GM18508 (cell line): ENCODE measurements at regions not wholly inside any gene's neighbourhood (a gene's known extent, or its start where the extent isn't known, plus 50 kb on each side); places are given as distances from the start of the nearest gene placed in this dataset.
A peak's percentile ranks its signal among the peaks of the same experiment; 100 is the strongest.

Experiments used
- ATAC-seq: cut with Tn5 transposase; IDR thresholded peaks from one replicate; pipeline ENCODE4 v1.9.1; 2021; ENCODE audit warnings: moderate number of reproducible peaks; ENCODE audit not compliant: insufficient read depth, unreplicated experiment

DNA sequence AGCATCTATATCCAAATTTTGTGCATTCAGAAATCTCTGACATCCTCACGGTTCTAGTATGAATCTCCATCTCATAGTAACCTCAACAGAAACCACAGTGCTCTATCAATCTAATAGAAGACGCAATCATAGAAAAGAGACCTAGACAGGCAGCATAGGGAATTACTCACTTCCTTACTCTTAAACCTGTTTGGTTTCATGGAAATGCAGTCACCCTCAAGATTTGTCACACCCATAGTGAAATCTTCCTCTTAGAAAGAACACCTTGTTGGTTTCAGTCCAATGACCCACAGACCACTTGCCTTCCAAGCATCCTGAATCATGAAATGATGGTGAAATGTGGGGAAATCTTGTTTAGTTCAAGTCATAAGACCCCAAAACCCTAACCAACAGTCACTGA lies 166.1 kb upstream of the PRDM1 start:
- no peak for ATAC-seq

DNA sequence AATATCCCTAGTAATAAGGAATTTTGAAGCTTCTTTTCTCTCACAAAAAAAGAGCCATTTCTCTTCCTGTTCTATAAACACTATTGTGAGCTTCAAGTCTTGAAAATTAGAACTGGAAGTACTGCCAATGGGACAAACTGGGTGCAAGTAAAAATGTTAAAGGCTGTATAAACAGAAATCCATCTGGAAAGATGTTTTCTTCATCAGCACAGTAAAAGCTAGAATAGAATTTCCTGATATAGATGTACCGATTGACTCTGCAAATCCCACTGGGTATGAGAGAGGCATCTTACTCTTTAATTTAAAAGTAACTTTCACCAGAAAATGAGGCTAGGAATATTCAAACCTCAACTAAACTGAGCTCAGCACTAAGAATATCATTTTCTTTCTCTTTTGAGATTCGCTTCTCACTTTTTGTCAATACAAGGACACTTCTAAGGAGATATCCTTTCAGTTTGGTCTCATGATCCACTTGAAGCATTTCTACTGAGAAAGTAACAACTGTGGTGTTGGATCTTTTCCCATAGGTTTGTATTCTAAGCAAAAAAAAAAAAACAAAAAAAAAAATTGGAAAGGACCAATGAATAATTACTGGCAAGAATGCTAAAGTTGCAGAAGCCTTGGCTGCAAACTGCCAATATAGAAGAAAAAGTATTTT lies 169.0 kb upstream of the PRDM1 start:
- no peak for ATAC-seq

DNA sequence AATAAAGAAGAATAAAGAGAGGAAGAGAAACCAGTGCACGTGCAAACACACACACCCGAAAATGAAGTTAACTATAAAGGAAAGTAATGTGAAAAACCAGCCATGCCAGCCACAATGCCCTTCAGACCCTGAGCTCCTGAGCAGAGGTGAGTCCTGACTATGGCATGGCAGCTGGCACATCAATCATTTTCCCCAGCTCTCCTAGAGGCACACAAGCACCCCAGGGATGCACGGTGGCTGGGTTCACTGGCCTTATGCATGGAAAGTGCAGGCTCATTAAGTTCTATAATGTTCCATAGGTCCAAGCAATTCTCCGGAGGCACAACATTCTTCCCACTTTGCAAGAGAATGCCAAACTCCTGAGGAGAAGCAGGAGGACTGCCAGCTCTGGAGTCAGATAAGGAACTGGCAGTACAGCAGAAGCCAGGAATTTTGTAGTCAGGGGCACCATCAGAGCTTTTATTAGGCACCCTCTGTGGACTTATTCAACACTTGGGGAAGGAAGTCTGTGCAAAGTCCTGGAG lies 175.0 kb upstream of the PRDM1 start:
- no peak for ATAC-seq

DNA sequence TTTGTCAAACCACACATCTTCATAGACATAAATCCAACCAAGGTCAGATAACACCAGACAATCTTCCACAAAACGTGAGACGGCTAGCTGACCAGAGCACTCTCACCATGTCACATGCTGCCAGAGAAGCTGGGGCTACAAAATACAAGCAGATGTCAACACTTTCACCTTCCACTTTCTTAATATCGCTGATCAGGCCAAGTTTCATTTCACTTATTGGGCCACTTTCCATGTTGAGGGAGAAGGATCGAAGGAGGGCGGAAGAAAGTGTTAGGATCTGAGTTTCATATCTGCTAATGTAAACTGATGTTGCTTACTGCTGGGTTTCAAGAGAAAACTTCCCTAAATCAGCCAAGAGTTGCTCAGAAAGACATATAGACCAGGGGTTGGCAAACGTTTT lies 177.0 kb upstream of the PRDM1 start:
- no peak for ATAC-seq

DNA sequence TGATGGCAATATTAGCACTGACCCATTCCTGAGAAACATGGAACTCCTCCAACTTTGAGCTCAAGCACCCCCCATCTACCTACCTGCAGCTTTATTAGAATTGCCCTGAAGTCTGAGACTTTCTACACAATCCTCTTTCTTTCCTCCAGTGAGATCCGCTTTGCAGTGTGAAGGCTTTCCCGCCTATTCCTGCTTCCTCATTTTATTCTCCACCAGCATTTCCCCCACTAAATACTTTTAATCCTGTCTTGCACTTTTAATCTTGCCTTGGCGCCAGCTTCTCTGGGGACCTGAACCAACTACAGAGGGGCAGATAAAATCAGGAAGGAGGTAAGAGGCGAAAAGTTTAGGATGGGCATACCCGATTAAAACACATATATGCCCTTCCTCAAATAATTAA lies 178.1 kb upstream of the PRDM1 start:
- no peak for ATAC-seq

DNA sequence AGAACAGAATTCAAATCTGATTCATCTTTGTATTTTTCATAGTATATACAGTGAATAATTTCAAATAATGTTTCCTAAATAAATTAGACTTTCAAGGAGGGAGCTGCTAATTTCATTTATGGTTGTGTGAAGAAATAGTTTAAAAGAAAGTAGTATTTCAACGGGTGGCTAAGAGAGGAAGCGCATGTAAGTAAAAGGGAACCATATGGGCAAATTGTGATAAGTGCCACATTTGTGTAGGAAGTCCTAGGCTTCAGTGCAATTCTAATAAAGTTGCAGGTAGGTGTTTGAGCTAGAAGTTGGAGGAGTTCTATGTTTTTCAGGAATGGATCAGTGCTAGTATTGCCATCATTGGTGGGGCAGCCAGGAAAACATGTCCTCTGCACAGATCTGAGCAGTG lies 178.8 kb upstream of the PRDM1 start:
- no peak for ATAC-seq

DNA sequence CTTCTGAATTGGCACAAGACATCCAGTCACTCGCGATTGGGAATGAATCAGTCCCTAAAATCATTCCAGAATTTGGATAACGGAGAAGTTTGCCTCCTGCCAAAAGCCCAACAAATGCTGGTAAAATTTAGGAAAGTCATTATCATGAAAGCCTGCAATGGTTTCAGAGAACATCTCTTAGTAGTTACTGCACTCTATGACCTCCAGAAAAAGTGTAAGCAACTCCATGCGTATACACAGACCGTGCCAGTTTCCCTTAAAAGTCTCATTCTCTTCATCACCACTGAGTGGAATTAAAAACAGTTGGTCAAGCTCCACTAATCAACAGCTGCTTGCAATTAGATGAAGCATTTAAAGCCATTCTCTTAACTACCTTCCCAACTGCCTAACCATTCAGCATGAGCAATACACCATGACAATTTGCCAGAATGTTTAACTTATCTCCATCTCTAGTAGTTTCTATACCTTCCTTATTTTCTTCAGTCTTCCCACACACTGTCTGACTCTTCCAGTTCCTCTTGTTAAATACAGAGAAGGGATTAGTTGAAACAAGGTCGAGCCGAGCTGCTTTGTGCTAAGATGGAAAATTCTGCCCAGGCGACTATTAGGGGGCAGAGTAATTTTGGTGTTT lies 183.6 kb upstream of the PRDM1 start:
- ATAC-seq, result no peak

DNA sequence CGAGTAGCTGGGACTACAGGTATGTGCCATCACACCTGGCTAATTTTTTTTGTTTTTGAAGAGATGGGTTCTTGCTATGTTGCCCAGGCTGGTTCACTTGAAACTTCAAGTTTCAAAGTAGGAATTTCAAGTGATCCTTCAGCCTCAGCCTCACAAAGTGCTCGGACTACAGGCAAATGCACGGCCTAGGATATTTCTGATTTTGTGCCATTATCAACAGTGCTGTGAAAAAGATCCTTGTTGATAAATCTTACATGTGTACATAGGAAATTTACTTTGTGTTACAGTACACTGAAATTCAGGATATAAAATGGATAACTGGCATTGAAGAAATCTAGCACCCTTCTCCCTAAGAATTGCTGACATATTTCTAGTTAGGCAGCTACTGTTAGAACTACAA lies 184.6 kb upstream of the PRDM1 start:
- no peak for ATAC-seq

DNA sequence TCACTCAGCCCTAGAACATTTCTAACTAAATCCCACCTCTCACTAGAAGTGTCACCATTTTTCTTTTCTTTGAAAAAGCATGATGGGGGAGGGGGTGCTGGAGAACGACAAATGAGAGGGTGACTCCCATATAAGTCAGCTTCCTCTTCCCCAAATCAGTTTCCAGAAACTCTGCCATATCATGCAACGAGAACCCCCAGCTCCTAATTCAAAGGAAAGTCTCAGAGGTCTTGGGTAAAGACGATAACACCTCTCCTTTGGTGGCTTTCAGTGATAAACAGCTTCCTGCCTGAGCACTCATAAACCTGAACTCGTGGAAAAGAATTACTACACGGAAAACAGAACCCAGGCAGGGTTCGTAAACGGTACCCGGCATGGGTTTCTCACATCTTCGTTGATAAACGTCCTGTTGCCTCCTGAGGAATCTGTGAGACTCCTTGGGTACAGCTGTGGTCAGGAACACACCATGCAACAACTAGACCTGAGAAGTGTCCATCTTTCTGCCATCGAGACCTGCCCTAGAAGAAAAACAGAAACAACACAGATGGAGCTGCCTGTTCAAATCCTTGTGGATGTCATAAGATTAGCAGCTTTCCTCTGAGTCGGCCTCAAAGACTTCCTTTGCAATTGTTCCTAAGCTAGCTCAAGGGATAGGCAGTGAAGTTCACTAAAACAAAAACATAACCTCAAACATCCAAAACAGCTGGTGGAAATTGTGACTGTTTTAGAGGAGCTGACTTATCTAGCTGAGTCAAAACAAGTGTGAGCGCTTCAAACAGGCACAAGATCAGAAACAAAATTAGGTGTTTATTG lies 185.8 kb upstream of the PRDM1 start:
- ATAC-seq, result no peak

DNA sequence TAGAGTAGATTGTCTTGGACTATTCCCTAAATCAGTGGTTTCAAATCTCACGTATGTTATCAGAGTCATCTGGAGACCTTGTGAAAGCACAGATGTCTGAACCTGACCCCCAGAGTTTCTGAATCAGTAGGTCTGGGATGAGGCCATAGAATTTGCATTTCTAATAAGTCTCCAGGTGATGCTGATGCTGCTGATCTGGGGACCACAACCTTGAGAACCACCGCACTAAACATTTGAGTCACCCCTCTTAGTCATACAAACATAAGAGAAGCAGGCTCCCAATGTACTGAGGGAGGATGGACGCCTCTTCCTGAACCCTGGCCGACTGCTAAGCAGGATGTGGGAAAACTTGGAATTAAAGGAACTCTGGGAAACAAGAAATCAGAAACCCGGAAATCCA lies 187.8 kb upstream of the PRDM1 start:
- ATAC-seq, result peak; percentile 66

DNA sequence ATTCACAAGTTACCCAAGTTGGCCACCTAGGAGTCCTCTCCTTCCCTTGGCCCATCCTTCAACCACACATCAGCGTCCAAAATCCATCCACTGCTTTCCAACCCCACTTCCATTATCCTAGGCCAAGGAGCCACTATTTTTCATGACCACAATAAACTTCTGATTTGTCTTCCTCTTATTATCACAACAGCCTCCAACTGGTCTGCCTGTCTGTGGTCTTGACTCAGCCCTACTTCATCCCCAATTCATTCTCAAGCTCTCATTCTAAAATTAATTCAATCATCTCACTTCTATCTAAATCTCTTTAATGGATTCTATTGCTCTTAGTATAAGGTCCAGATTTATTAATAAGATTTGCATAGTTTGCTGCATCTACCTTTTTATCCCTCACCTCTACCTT lies 189.0 kb upstream of the PRDM1 start:
- no peak for ATAC-seq

DNA sequence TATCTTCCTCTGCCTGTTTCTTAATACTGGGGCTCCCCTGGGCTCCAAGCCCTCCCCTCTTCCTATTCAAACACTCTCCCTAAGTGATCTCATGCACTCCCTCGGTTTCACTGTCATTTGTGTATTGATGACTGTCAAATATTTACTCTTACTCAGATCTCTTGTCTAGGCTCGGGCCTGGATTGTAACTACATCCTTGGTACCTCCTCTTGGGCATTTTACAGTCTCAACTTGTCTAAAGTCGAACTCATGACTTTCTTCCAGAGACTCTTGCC lies 189.4 kb upstream of the PRDM1 start:
- no peak for ATAC-seq

DNA sequence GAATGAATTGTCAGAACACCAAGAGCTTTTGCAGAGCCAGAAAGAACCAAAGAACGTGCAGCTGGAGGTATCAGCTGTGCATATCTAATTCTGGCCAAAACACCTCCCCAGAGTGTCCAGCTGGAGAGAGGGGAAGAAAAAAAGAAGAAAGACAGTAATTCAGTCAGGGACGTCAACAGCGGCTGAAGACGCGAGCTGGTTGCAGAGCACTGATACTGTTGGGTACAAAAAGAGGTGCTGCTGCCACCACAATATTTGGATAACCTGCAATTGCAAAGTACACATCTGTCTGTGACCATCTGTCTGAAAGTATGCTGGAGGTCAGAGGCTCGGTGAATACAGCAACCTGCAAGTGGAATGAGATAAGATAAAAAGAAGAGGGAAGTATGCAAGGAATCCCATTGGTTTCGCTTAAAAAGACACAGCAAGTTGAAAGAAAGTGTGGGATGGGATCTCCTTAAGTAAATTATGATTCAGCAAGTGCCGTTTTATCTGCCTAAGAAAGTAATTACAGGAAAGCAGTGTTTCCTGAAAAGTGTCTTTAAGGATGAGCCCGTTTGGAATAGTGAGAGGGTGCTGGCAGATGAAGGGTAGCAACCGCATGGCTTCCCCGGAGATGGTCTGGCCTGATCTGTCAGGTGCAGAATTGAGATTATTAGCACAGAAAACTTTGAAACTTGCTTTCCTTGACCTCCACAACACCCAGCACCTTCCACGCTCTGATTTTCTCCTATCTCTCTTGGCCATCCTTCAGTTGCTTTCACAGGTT lies 189.9 kb upstream of the PRDM1 start:
- no peak for ATAC-seq

DNA sequence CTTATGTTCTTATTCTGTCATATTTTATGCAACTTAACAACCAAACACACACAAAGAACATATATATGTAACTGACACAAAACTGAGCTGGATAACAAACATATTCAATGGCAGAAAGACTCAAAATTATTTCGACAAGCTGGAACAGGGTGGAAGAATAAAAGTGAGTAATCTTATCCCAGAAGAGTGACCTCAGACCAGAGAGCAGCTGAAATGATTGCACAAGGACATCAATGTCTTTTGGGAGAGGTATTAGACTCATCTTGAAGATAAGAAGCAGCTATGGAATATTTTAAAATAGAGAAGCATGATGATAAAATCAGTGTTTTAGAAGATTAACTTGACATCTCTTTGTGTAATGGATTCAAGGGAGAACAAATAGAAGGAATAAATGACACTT lies 191.6 kb upstream of the PRDM1 start:
- ATAC-seq, result no peak

DNA sequence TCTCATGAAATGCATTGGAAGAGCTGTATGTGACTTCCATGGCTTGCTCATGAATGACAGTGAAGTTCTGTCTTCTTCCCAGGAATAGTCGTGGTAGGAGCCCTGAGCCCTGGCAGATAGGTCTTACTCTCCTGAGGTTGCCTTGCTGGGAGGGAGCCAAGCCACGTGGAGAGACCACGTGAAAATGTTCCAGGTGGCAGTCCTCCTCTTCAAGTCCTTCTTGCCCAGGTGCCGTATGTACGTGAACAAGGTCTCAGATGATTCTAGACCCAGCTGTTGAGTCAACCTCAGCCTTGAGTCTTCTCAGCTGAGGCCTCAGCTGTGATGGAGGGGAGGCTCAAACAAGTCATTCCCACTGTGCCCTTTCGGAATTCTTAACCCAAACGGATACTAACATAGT lies 192.4 kb upstream of the PRDM1 start:
- ATAC-seq, result no peak

DNA sequence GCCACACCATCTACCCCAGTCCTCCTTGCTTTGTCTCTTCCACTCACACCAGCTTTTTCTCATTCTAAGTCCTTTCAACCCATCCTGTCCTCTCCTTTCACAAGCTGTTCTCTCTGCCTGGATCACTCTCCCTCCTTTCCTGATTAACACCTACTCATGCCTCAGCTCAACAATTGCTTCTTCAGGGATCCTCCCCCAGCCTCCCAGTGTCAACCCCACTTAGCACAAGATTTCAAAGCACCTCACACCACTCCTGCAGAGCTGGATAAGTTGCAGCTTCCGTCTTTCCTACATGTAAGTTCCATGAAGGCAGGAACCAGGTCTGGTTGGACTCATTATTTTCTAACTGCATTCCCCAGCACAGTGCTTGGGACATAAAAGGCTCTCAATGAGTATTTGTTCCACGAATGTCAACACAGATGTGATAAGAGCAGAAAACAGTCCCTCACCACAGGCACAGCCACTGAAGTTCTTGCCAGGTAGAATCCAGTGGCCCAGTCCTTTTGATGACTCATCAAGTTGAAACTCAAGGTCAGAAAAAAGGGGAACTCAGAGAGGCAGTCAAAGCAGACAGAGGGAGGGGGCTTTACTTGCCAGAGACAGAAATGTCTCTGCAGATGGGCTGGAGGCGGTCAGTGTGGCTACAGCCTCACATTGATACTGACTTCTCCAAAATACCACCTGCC lies 193.4 kb upstream of the PRDM1 start:
- ATAC-seq, result peak; percentile 89

DNA sequence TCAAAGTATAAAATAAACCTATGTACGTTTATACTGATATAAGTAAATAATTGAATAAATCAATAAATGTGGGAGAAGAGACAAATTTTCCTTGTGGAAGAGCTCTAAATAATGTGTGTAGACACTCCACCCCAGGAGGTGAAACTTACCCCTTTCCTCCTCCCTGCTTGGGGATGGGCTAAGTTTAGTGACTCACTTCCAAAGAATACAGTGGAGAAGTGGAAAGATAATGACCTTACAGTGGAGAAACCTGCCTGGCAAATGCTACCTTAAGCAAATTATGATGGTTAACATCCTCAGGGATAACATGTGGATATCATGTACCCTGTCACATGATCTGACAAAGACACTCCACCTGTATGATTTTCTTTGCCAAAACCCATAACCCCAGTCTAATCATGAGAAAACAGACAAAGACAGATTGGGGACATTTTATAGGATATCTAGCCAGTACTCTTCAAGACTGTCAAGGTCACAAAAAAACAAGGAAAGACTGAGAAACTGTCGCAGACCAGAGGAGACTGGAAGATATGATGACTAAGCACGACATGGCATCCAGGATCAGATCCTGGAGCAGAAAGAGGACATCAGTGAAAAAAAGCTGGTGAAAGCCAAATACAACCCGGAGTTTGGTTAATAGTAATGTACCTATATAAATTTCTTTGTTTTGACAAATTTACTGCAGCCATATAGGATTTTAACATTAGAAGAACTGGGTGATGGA lies 195.5 kb upstream of the PRDM1 start:
- no peak for ATAC-seq

DNA sequence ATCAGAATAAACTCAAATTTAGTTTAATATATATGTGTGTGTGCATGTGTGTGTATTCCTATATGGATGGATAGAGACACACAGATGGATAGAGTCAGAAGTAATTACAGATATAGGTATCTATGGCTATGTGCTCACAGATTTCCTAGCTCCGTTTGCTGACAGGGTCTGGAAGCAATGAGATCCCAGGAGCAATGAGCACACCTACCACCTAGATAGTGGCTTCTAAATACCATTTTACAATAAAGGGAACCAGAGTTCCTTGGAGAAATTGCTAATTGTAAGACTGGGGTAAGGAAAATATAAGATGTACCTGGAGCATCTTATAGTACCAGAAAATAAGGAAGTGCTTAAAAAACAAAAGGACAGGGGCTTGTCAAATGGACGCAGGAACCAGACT lies 196.2 kb upstream of the PRDM1 start:
- ATAC-seq, result no peak

DNA sequence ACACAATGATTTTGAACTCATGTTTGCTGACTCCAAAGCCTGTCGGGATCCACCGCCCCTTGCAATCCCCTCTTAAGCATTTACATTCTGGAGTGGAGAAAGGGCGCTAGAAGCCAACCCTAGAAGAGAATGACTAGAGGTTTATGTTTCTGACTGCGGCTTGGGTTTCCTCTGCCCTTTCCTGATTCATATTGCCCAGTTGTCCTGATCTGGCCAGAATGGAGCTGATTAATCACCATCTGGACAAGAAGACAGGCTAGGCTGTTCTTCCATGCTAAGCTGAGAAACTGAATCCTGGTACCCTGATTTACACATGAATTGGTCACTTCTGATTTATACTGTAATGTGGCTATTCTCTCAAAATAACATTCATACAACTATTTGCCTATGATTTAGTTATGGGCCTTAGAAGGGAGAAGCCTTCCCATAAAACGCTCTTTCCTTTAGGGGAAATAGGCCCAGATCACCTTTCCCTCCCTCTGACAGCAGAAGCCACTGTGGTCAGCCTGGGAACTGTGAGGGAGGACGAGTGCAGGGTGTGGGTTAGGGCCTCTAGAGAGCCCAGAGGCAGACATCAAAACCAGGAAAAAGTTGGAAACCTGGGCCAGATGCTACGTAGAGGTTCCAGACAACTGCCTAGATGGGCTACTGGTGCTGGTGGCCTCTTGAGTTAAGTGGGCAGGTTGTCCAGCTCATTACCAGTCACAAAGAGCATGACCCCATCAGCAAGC lies 199.2 kb upstream of the PRDM1 start:
- no peak for ATAC-seq
